GM12878 (cell line): ENCODE measurements at regions not wholly inside any gene's neighbourhood (a gene's known extent, or its start where the extent isn't known, plus 50 kb on each side); places are given as distances from the start of the nearest gene placed in this dataset.

Source experiments
- ATAC-seq: fragments of 200-7000 bp; cut with Tn5 transposase; 3 replicates; pipeline ENCODE4 v1.9.1; 2020; ENCODE audit warnings: mild to moderate bottlenecking, moderate library complexity
- BruUV-seq: library from RNA; stranded (reverse); fragments of 400-500 nt; replicated peaks from 2 replicates; lab custom pipeline; 2021; lab: Mats Ljungman, UMichigan
- CTCF ChIA-PET: fragments of 300-600 bp; sonication (Branson Sonifier 250); formaldehyde crosslinking; extraction: SDS; loops from one replicate; lab custom pipeline; 2021; ENCODE audit warnings: inconsistent platforms; lab: Yijun Ruan, JAX
- POLR2A ChIA-PET: fragments of 350-600 bp; formaldehyde crosslinking; extraction: SDS; loops from one replicate; lab custom pipeline; 2021; ENCODE audit warnings: inconsistent platforms; lab: Charles Lee
- RAD21 ChIA-PET: fragments of 300-600 bp; sonication (Branson Sonifier 250); formaldehyde crosslinking; loops from one replicate; lab custom pipeline; 2023; ENCODE audit warnings: antibody characterized with exemption; ENCODE audit not compliant: unreplicated experiment; lab: Charles Lee
- SMC1A ChIA-PET: fragments of 300-600 bp; sonication (Branson Sonifier 250); formaldehyde crosslinking; loops from one replicate; lab custom pipeline; 2023; ENCODE audit not compliant: unreplicated experiment, uncharacterized antibody; lab: Charles Lee
- DNase-seq: peaks from one replicate; pipeline ENCODE4 v3.0.0-alpha.2; 2011; ENCODE audit warnings: low read depth, low spot score
- FAIRE-seq: peaks from 3 replicates; lab custom pipeline; 2011; peaks lifted over from hg19 to GRCh38; lab: Jason Lieb, UNC
- H2AFZ ChIP-seq: 2 replicates; pipeline ENCODE4 v1.6.0; 2011; ENCODE audit warnings: low read depth, low read length, control low read depth; ENCODE audit not compliant: control insufficient read depth
- H3K27ac ChIP-seq: 2 replicates; pipeline ENCODE4 v1.5.1; 2011; ENCODE audit warnings: control low read depth; ENCODE audit not compliant: control insufficient read depth, insufficient read depth
- H3K27me3 ChIP-seq, 2 experiments: replicated peaks in 1 of 2; 2 replicates each; pipeline versions ENCODE4 v1.6.0 to v1.6.1; 2011; ENCODE audit warnings: low read length in 1 of 2; ENCODE audit not compliant: control insufficient read depth in 2 of 2, insufficient read depth in 2 of 2
- H3K36me3 ChIP-seq, 2 experiments: 2 replicates each; pipeline ENCODE4 v1.5.1; 2011; ENCODE audit warnings: low read length in 1 of 2; ENCODE audit not compliant: control insufficient read depth in 2 of 2, insufficient read depth in 2 of 2
- H3K4me1 ChIP-seq: 2 replicates; pipeline ENCODE4 v1.6.1; 2011; ENCODE audit warnings: mild to moderate bottlenecking, low read length, moderate library complexity, mixed read lengths; ENCODE audit not compliant: control insufficient read depth, insufficient read depth
- H3K4me2 ChIP-seq: 2 replicates; pipeline ENCODE4 v1.6.0; 2011; ENCODE audit warnings: control low read depth; ENCODE audit not compliant: control insufficient read depth, insufficient read depth
- H3K4me3 ChIP-seq: fragments of 200-600 bp; sonication (generic); 2 replicates; pipeline ENCODE4 v1.5.1; 2016
- H3K79me2 ChIP-seq: 2 replicates; pipeline ENCODE4 v1.6.0; 2011; ENCODE audit warnings: low read length; ENCODE audit not compliant: control insufficient read depth, insufficient read depth
- H3K9ac ChIP-seq: 2 replicates; pipeline ENCODE4 v1.8.0; 2011; ENCODE audit warnings: low read length, control low read depth, mixed read lengths; ENCODE audit not compliant: control insufficient read depth, insufficient read depth
- H3K9me3 ChIP-seq: replicated peaks from 3 replicates; pipeline ENCODE4 v1.5.1; 2011; ENCODE audit warnings: mild to moderate bottlenecking, low read length; ENCODE audit not compliant: control insufficient read depth, insufficient read depth
- H4K20me1 ChIP-seq: 2 replicates; pipeline ENCODE4 v1.6.0; 2011; ENCODE audit not compliant: control insufficient read depth, insufficient read depth
- CEBPZ ChIP-seq: fragments of 150-350 bp; IDR thresholded peaks from 2 replicates; pipeline ENCODE4 v1.6.1; 2016; ENCODE audit warnings: low read depth, low read length
- CHD1 ChIP-seq: IDR thresholded peaks from 2 replicates; pipeline ENCODE4 v1.6.1; 2012; ENCODE audit warnings: low read depth, low read length, improper control_type of control experiment
- CHD4 ChIP-seq: fragments of 200-600 bp; sonication (generic); IDR thresholded peaks from 2 replicates; pipeline ENCODE4 v1.6.1; 2016; ENCODE audit warnings: mild to moderate bottlenecking
- FOXK2 ChIP-seq: fragments of 450-650 bp; IDR thresholded peaks from 2 replicates; pipeline ENCODE4 v1.6.1; 2017; ENCODE audit warnings: mild to moderate bottlenecking, moderate library complexity
- JUNB ChIP-seq: IDR thresholded peaks from 2 replicates; pipeline ENCODE4 v1.6.1; 2016; ENCODE audit warnings: antibody characterized with exemption, mild to moderate bottlenecking
- MTA2 ChIP-seq: fragments of 450-650 bp; IDR thresholded peaks from 2 replicates; pipeline ENCODE4 v1.6.1; 2016; ENCODE audit warnings: low read depth, mild to moderate bottlenecking, moderate library complexity
- NR2C1 ChIP-seq: fragments of 450-650 bp; IDR thresholded peaks from 2 replicates; pipeline ENCODE4 v1.6.1; 2017; ENCODE audit warnings: antibody characterized with exemption, mild to moderate bottlenecking, moderate library complexity
- NR2C2 ChIP-seq: IDR thresholded peaks from 2 replicates; pipeline ENCODE4 v1.6.1; 2011; ENCODE audit warnings: borderline replicate concordance, low read depth; ENCODE audit not compliant: control insufficient read depth, insufficient read length
- SMAD1 ChIP-seq: fragments of 450-650 bp; IDR thresholded peaks from 2 replicates; pipeline ENCODE4 v1.6.1; 2018; ENCODE audit warnings: mild to moderate bottlenecking, low read depth; ENCODE audit not compliant: partially characterized antibody
- TAF1 ChIP-seq: IDR thresholded peaks from 2 replicates; pipeline ENCODE4 v1.6.1; 2011; ENCODE audit warnings: mild to moderate bottlenecking, low read depth, low read length, borderline replicate concordance
- ZNF622 ChIP-seq: fragments of 450-650 bp; IDR thresholded peaks from 2 replicates; pipeline ENCODE4 v1.6.1; 2017; ENCODE audit warnings: mild to moderate bottlenecking, inconsistent platforms
- WGBS: methylation state at CpG from one replicate; pipeline ENCODE4 v1.1.6; 2016; ENCODE audit warnings: low lambda C conversion rate; ENCODE audit not compliant: insufficient replicate concordance, insufficient coverage; ENCODE audit errors: missing lambda C conversion rate; 5-methylcytosine and 5-hydroxymethylcytosine counted together
- in situ Hi-C: fragments of 300-500 bp; cut with MboI; formaldehyde crosslinking; loops from 9 replicates; pipeline ENCODE4 v1.14.3; 2018; ENCODE audit warnings: mixed read lengths
- intact Hi-C: fragments of 100-400 bp; cut with micrococcal nuclease; formaldehyde crosslinking; loops from one replicate; pipeline ENCODE4 v1.14.2; 2022; ENCODE audit not compliant: unreplicated experiment
- TF ChIP-seq, protein P1 (sequence below): fragments of 450-650 bp; IDR thresholded peaks from 2 replicates; pipeline ENCODE4 v1.6.1; 2017; ENCODE audit warnings: mild to moderate bottlenecking, low read depth, inconsistent platforms; ENCODE audit not compliant: poor library complexity, severe bottlenecking

DNA sequence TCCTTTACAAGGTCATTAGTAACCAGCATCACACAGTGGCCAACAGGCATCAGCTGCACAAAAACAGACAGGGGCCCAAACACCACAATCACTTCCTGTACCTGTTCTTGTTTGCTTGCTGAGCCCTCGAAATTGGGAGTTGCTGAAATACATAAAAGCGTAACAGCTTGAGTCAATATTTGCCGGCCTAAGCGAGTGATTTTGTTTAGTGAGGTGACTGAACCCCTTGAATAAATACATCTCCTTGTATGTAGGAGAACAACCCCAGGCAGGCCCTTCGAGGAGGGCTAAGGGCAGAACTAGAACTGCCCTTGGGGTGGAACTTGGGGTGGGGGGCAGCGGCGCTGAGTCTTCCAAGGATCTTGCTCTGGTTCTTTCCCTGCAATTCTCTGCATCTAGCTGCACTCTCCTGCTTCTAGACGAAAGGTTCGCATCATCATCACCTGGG is 502.5 kb downstream of the RASEF start:
- in situ Hi-C loops (no loop called here), intact Hi-C loops (no loop called here)
- H4K20me1 ChIP-seq, result no peaks in the 10 kb centered on the region
- 36% methylated on average over 9 of the region's 9 CpGs for WGBS
- ChIA-PET RAD21 (no interaction called here), CTCF (no interaction called here), POLR2A (no interaction called here), SMC1A (no interaction called here)
- no peak overlapping the region for H3K27ac ChIP-seq
- no peak overlapping the region for H2AFZ ChIP-seq
- H3K4me1 ChIP-seq, result no peaks in the 10 kb centered on the region
- no peak for ATAC-seq
- no peak overlapping the region for H3K4me3 ChIP-seq
- no peaks in the 10 kb centered on the region for H3K36me3 ChIP-seq
- no peaks in the 10 kb centered on the region for H3K9me3 ChIP-seq
- H3K27me3 ChIP-seq, result no peaks in the 10 kb centered on the region
- no peak for DNase-seq
- H3K9ac ChIP-seq, result no peak overlapping the region
- FAIRE-seq, result no peak
- no peak overlapping the region for H3K4me2 ChIP-seq
- H3K79me2 ChIP-seq, result no peaks in the 10 kb centered on the region
- TF ChIP-seq TAF1 (no peak), NR2C1 (no peak), CHD4 (no peak), ZNF622 (no peak), CEBPZ (no peak), SMAD1 (no peak), JUNB (no peak), MTA2 (no peak), NR2C2 (no peak), CHD1 (no peak), FOXK2 (no peak)
- TF ChIP-seq, protein P1, sequence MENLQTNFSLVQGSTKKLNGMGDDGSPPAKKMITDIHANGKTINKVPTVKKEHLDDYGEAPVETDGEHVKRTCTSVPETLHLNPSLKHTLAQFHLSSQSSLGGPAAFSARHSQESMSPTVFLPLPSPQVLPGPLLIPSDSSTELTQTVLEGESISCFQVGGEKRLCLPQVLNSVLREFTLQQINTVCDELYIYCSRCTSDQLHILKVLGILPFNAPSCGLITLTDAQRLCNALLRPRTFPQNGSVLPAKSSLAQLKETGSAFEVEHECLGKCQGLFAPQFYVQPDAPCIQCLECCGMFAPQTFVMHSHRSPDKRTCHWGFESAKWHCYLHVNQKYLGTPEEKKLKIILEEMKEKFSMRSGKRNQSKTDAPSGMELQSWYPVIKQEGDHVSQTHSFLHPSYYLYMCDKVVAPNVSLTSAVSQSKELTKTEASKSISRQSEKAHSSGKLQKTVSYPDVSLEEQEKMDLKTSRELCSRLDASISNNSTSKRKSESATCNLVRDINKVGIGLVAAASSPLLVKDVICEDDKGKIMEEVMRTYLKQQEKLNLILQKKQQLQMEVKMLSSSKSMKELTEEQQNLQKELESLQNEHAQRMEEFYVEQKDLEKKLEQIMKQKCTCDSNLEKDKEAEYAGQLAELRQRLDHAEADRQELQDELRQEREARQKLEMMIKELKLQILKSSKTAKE, result no peak
- no TSS peak for BruUV-seq
